NT2/D1 (cell line): ENCODE measurements at regions not wholly inside any gene's neighbourhood (a gene's known extent, or its start where the extent isn't known, plus 50 kb on each side); places are given as distances from the start of the nearest gene placed in this dataset.

Experiments
- SUZ12 ChIP-seq: IDR thresholded peaks from 2 replicates; pipeline ENCODE4 v1.6.1; 2011; ENCODE audit not compliant: insufficient read length, insufficient read depth; ENCODE audit errors: extremely low read depth
- YY1 ChIP-seq: IDR thresholded peaks from 2 replicates; pipeline ENCODE4 v1.6.1; 2011; ENCODE audit not compliant: insufficient read length, insufficient read depth
- ZNF274 ChIP-seq: IDR thresholded peaks from 2 replicates; pipeline ENCODE4 v1.6.1; 2011; ENCODE audit warnings: mild to moderate bottlenecking, low read depth, low read length

- no peak for TF ChIP-seq YY1
- no peak for TF ChIP-seq SUZ12
- no peak for TF ChIP-seq ZNF274
Observed at GRCh38 chr6:100220543-100220942, 226.5 kb upstream of the MCHR2 start.
